GM19324 (cell line): ENCODE measurements at regions not wholly inside any gene's neighbourhood (a gene's known extent, or its start where the extent isn't known, plus 50 kb on each side); places are given as distances from the start of the nearest gene placed in this dataset.
"Not testable (repeated sequence)": the region's sequence is repeated elsewhere in the genome, so short reads cannot be mapped to it uniquely, and the experiment has no call there.

Experiments used
- ATAC-seq: cut with Tn5 transposase; IDR thresholded peaks from one replicate; pipeline ENCODE4 v1.9.1; 2021; ENCODE audit warnings: mild to moderate bottlenecking, moderate library complexity; ENCODE audit not compliant: unreplicated experiment, low FRiP score

GRCh38 chr22:22369964-22370270 is 125.3 kb downstream of the VPREB1 start:
- no peak for ATAC-seq

- ATAC-seq, result no peak
Measured at GRCh38 chr22:22371031-22371541, 126.5 kb downstream of the VPREB1 start.

GRCh38 chr22:22372086-22372485 is 127.5 kb downstream of the VPREB1 start:
- ATAC-seq, result no peak

GRCh38 chr22:22374163-22374562 is 129.6 kb downstream of the VPREB1 start:
- no peak for ATAC-seq

DNA sequence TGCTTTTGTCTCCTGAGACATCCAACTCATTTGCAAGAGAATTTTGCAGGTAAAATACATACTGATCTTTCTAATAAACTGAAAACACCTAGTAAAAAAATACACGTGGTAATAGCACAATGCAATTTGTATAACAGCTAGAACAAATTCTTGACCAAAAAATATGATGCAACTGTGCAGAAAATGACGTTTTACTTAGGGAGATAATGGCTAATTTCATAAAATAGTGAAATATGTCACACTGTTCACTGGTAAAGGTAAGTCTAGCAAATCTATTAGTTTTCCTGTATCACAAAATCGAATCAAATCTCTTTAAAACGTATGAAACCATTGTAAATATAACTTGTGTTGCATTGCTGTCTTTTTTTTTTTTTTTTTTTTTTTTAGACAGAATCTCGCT is 130.0 kb downstream of the VPREB1 start:
- no peak for ATAC-seq

- ATAC-seq, result no peak
Measured at GRCh38 chr22:22375576-22376351, 131.2 kb downstream of the VPREB1 start.

GRCh38 chr22:22376352-22376706 is 131.7 kb downstream of the VPREB1 start:
- no peak for ATAC-seq

DNA sequence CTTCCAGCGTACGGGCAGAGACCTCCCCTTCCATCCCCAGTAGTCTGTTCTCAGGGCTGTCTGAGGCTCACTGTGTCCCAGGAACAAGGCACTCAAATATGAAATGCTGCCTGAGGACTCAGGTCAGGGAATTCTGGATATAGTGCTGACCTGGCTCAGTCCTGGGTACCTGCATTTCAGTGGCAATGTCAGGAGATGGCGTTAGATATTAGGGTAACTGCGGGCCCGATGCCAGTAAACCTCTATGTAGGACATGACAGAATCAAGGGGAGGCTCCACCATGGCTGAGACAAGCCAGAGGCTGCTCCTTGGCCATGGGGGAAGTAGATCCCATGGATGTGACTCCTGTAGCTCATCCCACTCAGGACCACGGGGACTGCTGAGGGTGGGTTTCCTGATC is 131.7 kb downstream of the ZNF280B start:
- ATAC-seq, result not testable (repeated sequence)

- no peak for ATAC-seq
Measured at GRCh38 chr22:22377335-22377734, 131.2 kb downstream of the ZNF280B start.

DNA sequence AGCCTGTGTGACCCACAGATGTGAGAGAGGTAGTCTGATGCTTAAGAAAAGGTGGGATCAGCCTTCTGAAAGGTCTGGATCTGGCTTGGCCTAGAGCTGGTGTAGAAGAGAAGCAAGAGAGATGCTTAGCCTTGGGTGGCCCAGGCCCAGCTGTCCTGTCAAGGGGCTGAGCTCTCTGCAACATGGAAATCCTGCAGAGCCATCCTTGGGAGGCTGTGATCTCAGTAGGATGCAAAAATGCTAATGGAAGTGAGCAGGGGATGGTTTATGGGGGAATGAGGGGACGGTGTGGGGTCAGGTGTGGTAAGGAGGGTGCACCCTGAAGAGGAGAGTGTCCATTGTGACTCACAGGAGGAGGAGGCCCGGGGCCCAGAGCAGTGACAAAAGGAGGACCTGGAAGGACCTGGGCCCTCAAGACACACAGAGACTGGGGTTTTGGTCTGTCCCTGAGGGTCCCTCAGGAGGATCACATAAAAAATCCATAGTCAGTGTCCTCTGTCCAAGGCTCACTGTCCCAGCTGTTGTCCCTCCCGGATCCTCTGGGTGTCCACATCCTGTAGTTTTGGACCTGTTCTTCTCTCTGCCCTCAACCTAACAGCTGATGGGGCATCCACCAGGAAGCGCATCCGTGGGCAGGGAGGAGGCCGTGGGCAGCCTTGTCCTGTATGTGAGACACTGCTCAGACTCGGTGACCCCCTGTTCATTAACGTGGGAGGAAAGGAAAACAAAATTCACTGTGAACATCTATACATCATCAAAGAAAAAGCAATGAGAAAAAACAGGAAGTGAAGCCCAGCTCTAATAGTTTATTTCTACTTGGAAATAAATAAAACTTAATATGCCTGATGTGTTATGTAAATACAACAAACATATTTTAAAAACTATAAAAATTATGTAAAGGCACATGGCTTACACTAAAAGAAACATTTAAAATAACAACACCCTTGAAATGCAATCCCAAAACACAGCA is 129.8 kb downstream of the ZNF280B start:
- ATAC-seq, result no peak

DNA sequence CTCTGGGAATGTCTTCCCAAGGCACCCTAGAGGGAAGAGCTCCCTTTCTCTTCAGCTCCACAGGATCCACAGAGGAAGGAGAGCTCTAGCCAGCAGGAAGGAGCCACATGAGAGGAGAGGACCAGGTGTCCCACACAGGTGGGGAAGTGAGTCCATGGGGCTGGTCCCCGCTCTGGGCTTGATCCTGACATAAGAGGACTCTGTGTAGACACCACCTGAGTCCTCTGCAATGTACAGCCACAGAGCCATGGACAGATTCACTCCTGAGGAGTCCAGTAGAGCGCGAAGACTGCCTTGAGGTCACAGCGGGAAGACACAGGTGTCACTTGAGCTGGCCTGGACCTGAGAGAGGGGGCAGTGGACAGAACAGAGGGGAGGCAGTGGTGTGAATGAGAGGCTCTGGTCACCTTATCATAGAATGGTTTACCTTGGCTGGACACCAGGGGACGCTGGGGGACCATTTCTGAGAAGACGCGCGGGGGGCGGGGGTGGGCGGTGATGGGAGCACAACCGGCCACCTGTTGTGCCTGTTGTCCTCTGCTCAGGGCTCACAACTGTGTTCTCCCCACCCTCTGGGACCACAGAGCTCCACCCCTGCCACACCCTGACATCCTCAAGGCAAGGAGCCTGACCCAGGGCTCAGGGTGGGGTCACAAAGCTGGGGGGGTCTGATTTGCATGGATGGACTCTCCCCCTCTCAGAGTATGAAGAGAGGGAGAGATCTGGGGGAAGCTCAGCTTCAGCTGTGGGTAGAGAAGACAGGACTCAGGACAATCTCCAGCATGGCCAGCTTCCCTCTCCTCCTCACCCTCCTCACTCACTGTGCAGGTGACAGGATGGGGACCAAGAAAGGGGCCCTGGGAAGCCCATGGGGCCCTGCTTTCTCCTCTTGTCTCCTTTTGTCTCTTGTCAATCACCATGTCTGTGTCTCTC is 128.2 kb downstream of the ZNF280B start:
- no peak for ATAC-seq

- not testable (repeated sequence) for ATAC-seq
Measured at GRCh38 chr22:22381292-22381691, 127.2 kb downstream of the ZNF280B start.

- no peak for ATAC-seq
Measured at GRCh38 chr22:22384267-22384666, 124.3 kb downstream of the ZNF280B start.

DNA sequence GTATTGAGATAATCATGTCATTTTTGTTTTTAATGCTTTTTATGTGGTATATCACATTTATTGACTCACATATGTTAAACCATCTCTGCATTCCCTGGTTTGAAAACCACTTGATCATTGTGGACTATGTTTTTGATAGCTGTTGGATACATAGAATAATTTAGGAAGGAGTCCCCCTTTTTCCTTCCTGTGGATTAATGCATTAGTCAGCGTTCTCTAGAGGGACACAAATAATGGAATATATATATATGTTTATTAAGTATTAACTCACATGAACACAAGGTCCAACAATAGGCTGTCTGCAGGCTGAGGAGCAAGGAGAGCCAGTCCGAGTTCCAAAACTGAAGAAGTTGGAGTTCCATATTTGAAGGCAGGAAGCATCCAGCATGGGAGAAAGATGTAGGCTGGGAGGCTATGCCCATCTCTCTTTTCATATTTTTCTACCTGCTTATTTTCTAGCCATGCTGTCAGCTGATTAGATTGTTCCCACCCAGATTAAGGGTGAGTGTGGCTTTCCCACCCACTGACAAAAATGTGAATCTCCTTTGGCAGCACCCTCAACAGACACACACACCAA is 123.8 kb downstream of the ZNF280B start:
- no peak for ATAC-seq

- ATAC-seq, result no peak
Measured at GRCh38 chr22:22386602-22387385, 121.7 kb downstream of the ZNF280B start.

DNA sequence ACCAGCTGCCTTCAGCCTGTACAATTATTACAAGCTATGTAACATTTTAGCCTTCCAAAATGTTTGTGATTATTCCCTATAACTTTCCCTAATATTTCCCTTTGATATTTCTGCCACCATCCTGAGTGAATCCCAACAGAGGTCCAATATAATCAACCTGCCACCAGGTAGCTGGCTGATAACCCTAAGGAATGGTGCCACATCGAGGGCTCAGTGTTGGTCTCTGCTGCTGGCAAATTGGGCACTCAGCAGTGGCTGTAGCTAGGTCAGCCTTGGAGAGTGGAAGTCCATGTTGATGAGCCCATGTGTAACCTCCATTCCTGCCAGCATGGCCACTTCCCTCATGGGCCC is 121.2 kb downstream of the ZNF280B start:
- ATAC-seq, result no peak

DNA sequence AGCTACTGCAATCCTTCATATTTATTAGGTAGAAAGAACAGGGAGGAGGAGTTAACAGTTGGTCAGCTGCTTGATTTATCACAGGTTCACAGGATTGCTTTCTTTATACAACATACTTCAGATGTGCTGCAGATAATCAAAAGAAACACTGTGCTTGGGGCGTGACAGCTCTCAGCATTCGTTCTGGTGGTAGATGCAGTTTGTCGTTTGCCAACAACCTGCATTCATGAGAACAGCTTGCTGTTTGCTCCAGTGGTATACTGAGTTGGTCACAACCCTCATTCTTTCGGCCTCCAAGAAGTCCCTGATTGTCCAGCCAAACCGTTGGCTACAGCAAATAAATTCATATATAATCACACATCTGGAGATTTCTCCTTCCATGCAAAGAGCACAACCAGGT is 120.5 kb downstream of the ZNF280B start:
- ATAC-seq, result no peak

DNA sequence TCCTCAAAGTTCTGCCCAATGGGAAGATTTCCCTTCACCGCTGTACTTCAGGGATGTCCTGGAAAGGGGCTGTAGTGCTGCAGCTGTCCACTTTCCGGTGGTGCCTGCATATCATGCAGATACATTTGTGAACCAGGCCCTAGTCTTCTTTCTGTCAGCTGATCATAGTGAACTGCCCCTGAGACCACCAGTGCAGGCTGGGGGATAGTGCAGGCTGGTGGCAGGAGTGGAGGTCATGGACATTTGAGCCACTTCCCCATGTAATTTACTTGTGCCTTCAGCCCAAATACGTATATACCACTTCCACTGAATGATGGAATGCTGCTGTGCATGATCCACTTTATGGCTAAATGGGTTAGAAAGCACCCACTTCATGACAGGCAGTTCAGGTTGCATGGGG is 120.0 kb downstream of the ZNF280B start:
- ATAC-seq, result no peak

GRCh38 chr22:22389467-22389866 is 119.1 kb downstream of the ZNF280B start:
- no peak for ATAC-seq
